ENCODE measurements at regions not wholly inside any gene's neighbourhood (a gene's known extent, or its start where the extent isn't known, plus 50 kb on each side); places are given as distances from the start of the nearest gene placed in this dataset.

GRCh38 chr7:52120912-52121311 lies 804.3 kb upstream of the COBL start:
- H3K36me3 ChIP-seq (ENCODE audit: insufficient read depth, low read length): no peaks in the 10 kb centered on the region
- no peak overlapping the region for H3K4me3 ChIP-seq (ENCODE audit: low read length in 2 of 2)
- no peaks in the 10 kb centered on the region for H3K9me3 ChIP-seq (ENCODE audit: control insufficient read depth in 1 of 2, low read length in 2 of 2)
- no peak overlapping the region for H3K27ac ChIP-seq (ENCODE audit: low read depth, low read length)
- H3K4me1 ChIP-seq (ENCODE audit: insufficient read depth, low read length): no peaks in the 10 kb centered on the region
- POLR2A ChIA-PET (ENCODE audit: partially characterized antibody): no interaction called here
- Mint-ChIP-seq H3K4me3 (no peak overlapping the region), H3K4me1 (no peaks in the 10 kb centered on the region), H3K9me3 (peaks cover 0 to 22% (median 4%) of the 10 kb centered on the region in 8 donors), H3K36me3 (no peaks in the 10 kb centered on the region), H3K27me3 (no peaks in the 10 kb centered on the region), H3K27ac (no peak overlapping the region)
- intact Hi-C loops (cut with micrococcal nuclease): no loop called here
- CTCF ChIA-PET (ENCODE audit: partially characterized antibody): no interaction called here
- no peaks in the 10 kb centered on the region for H3K27me3 ChIP-seq (ENCODE audit: insufficient read depth, low read length)
- no peak for DNase-seq

DNA sequence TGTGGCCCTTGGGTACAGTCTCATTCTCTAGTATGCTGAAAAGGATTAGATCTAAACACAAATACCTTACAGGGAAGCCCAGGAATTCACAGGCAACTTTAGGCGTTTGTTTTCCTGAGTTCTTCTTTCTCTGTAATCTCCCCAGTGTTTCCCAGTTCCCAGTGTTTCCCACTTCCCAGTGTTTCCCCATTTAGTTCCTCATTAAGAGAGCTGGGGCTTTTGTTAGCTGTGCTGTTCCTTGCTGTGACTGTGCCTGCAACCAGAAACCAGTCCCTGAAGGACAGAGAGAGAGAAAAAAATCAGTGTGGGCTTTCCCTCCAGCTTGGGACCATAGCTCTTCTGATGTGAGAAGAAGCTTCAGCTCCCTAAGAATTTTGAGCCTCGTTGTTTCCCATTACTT lies 802.9 kb upstream of the COBL start:
- H3K27me3 ChIP-seq (ENCODE audit: insufficient read depth, low read length): no peaks in the 10 kb centered on the region
- DNase-seq: no peak
- H3K9me3 Mint-ChIP-seq: peaks cover 0 to 24% (median 5%) of the 10 kb centered on the region in 8 donors
- H3K9me3 ChIP-seq (ENCODE audit: control insufficient read depth in 1 of 2, low read length in 2 of 2): no peaks in the 10 kb centered on the region
- ChIA-PET CTCF (ENCODE audit: partially characterized antibody) (no interaction called here), POLR2A (ENCODE audit: partially characterized antibody) (no interaction called here)
- H3K4me1 Mint-ChIP-seq: no peaks in the 10 kb centered on the region
- H3K36me3 Mint-ChIP-seq: no peaks in the 10 kb centered on the region
- H3K27me3 Mint-ChIP-seq: no peaks in the 10 kb centered on the region
- H3K4me1 ChIP-seq (ENCODE audit: insufficient read depth, low read length): no peaks in the 10 kb centered on the region
- no peak overlapping the region for H3K27ac Mint-ChIP-seq
- no peak overlapping the region for H3K4me3 Mint-ChIP-seq
- no peak overlapping the region for H3K27ac ChIP-seq (ENCODE audit: low read depth, low read length)
- intact Hi-C loops (cut with micrococcal nuclease): no loop called here
- H3K4me3 ChIP-seq (ENCODE audit: low read length in 2 of 2): no peak overlapping the region
- H3K36me3 ChIP-seq (ENCODE audit: insufficient read depth, low read length): no peaks in the 10 kb centered on the region

GRCh38 chr7:52114509-52114908 lies 797.9 kb upstream of the COBL start:
- ChIA-PET POLR2A (ENCODE audit: partially characterized antibody) (no interaction called here), CTCF (ENCODE audit: partially characterized antibody) (no interaction called here)
- Mint-ChIP-seq H3K36me3 (no peaks in the 10 kb centered on the region), H3K27me3 (no peaks in the 10 kb centered on the region), H3K4me3 (no peak overlapping the region), H3K4me1 (no peaks in the 10 kb centered on the region), H3K9me3 (peaks cover 0 to 34% (median 2%) of the 10 kb centered on the region in 8 donors), H3K27ac (no peak overlapping the region)
- no peak for DNase-seq
- Histone ChIP-seq H3K4me3 (ENCODE audit: low read length in 2 of 2) (no peak overlapping the region), H3K27me3 (ENCODE audit: insufficient read depth, low read length) (no peaks in the 10 kb centered on the region), H3K27ac (ENCODE audit: low read depth, low read length) (no peak overlapping the region), H3K36me3 (ENCODE audit: insufficient read depth, low read length) (no peaks in the 10 kb centered on the region), H3K9me3 (ENCODE audit: control insufficient read depth in 1 of 2, low read length in 2 of 2) (no peaks in the 10 kb centered on the region), H3K4me1 (ENCODE audit: insufficient read depth, low read length) (no peaks in the 10 kb centered on the region)
- intact Hi-C loops (cut with micrococcal nuclease): no loop called here

DNA sequence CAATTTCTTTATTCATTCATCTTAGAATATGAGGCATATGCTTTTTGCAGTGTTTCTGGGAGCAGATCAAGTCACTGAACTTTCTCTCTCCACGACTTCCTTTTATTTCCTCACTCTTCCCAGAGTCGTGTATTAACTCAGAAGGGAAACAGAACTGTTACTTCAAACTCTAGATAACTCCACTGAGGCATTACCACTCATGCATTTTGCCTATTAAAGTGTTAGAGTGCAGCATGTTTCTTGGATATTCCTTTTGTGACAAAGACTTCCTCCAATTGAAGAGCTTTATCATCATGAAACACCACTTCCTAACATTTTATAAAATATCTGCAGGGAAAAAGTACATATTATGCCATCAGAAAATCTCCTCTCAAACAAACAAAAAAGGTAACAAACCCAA lies 797.4 kb upstream of the COBL start:
- DNase-seq: no peak
- H3K4me3 Mint-ChIP-seq: no peak overlapping the region
- Histone ChIP-seq H3K27ac (ENCODE audit: low read depth, low read length) (no peak overlapping the region), H3K27me3 (ENCODE audit: insufficient read depth, low read length) (no peaks in the 10 kb centered on the region), H3K4me1 (ENCODE audit: insufficient read depth, low read length) (no peaks in the 10 kb centered on the region), H3K36me3 (ENCODE audit: insufficient read depth, low read length) (no peaks in the 10 kb centered on the region), H3K4me3 (ENCODE audit: low read length in 2 of 2) (no peak overlapping the region), H3K9me3 (ENCODE audit: control insufficient read depth in 1 of 2, low read length in 2 of 2) (no peaks in the 10 kb centered on the region)
- H3K36me3 Mint-ChIP-seq: no peaks in the 10 kb centered on the region
- no peaks in the 10 kb centered on the region for H3K27me3 Mint-ChIP-seq
- ChIA-PET POLR2A (ENCODE audit: partially characterized antibody) (no interaction called here), CTCF (ENCODE audit: partially characterized antibody) (no interaction called here)
- intact Hi-C loops (cut with micrococcal nuclease): no loop called here
- peaks cover 0 to 34% (median 2%) of the 10 kb centered on the region in 8 donors for H3K9me3 Mint-ChIP-seq
- H3K27ac Mint-ChIP-seq: no peak overlapping the region
- H3K4me1 Mint-ChIP-seq: no peaks in the 10 kb centered on the region

DNA sequence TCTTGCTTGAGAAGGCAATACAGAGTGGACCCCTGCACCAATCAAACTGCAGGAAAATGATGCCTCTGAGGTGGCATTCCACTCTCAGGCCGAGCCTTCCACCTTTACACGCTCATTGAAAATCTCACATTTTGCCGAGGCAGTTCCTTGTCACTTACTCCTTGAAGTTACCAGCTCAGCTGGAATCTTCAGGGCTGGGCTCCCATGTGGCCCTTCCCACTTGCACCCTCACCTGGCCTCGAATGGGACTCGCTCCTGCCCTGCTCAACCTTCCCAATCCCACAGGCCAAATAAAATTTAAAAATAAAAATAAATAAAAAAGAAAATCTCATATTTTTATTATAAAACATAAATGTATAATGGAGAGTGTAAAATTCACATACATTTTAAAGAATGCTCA lies 790.7 kb upstream of the COBL start:
- Histone ChIP-seq H3K4me1 (ENCODE audit: insufficient read depth, low read length) (no peaks in the 10 kb centered on the region), H3K4me3 (ENCODE audit: low read length in 2 of 2) (no peak overlapping the region), H3K27me3 (ENCODE audit: insufficient read depth, low read length) (no peaks in the 10 kb centered on the region), H3K9me3 (ENCODE audit: control insufficient read depth in 1 of 2, low read length in 2 of 2) (no peaks in the 10 kb centered on the region), H3K27ac (ENCODE audit: low read depth, low read length) (no peak overlapping the region), H3K36me3 (ENCODE audit: insufficient read depth, low read length) (no peaks in the 10 kb centered on the region)
- Mint-ChIP-seq H3K9me3 (peaks cover 0 to 17% (median 9%) of the 10 kb centered on the region in 8 donors), H3K4me1 (no peaks in the 10 kb centered on the region), H3K27me3 (no peaks in the 10 kb centered on the region), H3K36me3 (no peaks in the 10 kb centered on the region), H3K27ac (no peak overlapping the region), H3K4me3 (no peak overlapping the region)
- ChIA-PET CTCF (ENCODE audit: partially characterized antibody) (interaction anchor here (0.7 kb wide), 1 partner anchor 120 kb away, joined by 5 read pairs; no protein-coding TSS in a partner anchor), POLR2A (ENCODE audit: partially characterized antibody) (no interaction called here)
- no peak for DNase-seq
- intact Hi-C loops (cut with micrococcal nuclease): no loop called here

GRCh38 chr7:52095861-52096260 lies 779.3 kb upstream of the COBL start:
- ChIA-PET CTCF (ENCODE audit: partially characterized antibody) (no interaction called here), POLR2A (ENCODE audit: partially characterized antibody) (no interaction called here)
- Histone ChIP-seq H3K36me3 (ENCODE audit: insufficient read depth, low read length) (no peaks in the 10 kb centered on the region), H3K9me3 (ENCODE audit: control insufficient read depth in 1 of 2, low read length in 2 of 2) (peaks cover 0 to 4% of the 10 kb centered on the region in 2 donors), H3K4me1 (ENCODE audit: insufficient read depth, low read length) (no peaks in the 10 kb centered on the region), H3K27ac (ENCODE audit: low read depth, low read length) (no peak overlapping the region), H3K4me3 (ENCODE audit: low read length in 2 of 2) (no peak overlapping the region), H3K27me3 (ENCODE audit: insufficient read depth, low read length) (no peaks in the 10 kb centered on the region)
- intact Hi-C loops (cut with micrococcal nuclease): no loop called here
- Mint-ChIP-seq H3K36me3 (no peaks in the 10 kb centered on the region), H3K4me1 (no peaks in the 10 kb centered on the region), H3K9me3 (peaks cover 0 to 29% (median 12%) of the 10 kb centered on the region in 8 donors), H3K27me3 (no peaks in the 10 kb centered on the region), H3K4me3 (no peak overlapping the region), H3K27ac (no peak overlapping the region)
- no peak for DNase-seq

GRCh38 chr7:52091996-52092395 lies 775.4 kb upstream of the COBL start:
- Histone ChIP-seq H3K27me3 (ENCODE audit: insufficient read depth, low read length) (no peaks in the 10 kb centered on the region), H3K36me3 (ENCODE audit: insufficient read depth, low read length) (no peaks in the 10 kb centered on the region), H3K4me1 (ENCODE audit: insufficient read depth, low read length) (no peaks in the 10 kb centered on the region), H3K4me3 (ENCODE audit: low read length in 2 of 2) (no peak overlapping the region), H3K27ac (ENCODE audit: low read depth, low read length) (no peak overlapping the region), H3K9me3 (ENCODE audit: control insufficient read depth in 1 of 2, low read length in 2 of 2) (peaks cover 0 to 4% of the 10 kb centered on the region in 2 donors)
- Mint-ChIP-seq H3K4me1 (no peaks in the 10 kb centered on the region), H3K27ac (no peak overlapping the region), H3K27me3 (peaks cover 0 to 2% of the 10 kb centered on the region in 2 donors), H3K9me3 (peaks cover 0 to 31% (median 16%) of the 10 kb centered on the region in 8 donors), H3K36me3 (peaks cover 0 to 3% of the 10 kb centered on the region in 2 donors), H3K4me3 (no peak overlapping the region)
- ChIA-PET POLR2A (ENCODE audit: partially characterized antibody) (no interaction called here), CTCF (ENCODE audit: partially characterized antibody) (no interaction called here)
- no peak for DNase-seq
- intact Hi-C loops (cut with micrococcal nuclease): no loop called here

- Histone ChIP-seq H3K36me3 (ENCODE audit: insufficient read depth, low read length) (no peaks in the 10 kb centered on the region), H3K4me1 (ENCODE audit: insufficient read depth, low read length) (no peaks in the 10 kb centered on the region), H3K27me3 (ENCODE audit: insufficient read depth, low read length) (no peaks in the 10 kb centered on the region), H3K4me3 (ENCODE audit: low read length in 2 of 2) (no peak overlapping the region), H3K27ac (ENCODE audit: low read depth, low read length) (no peak overlapping the region), H3K9me3 (ENCODE audit: control insufficient read depth in 1 of 2, low read length in 2 of 2) (peaks cover 0 to 4% of the 10 kb centered on the region in 2 donors)
- H3K27ac Mint-ChIP-seq: no peak overlapping the region
- ChIA-PET POLR2A (ENCODE audit: partially characterized antibody) (no interaction called here), CTCF (ENCODE audit: partially characterized antibody) (no interaction called here)
- no peak overlapping the region for H3K4me3 Mint-ChIP-seq
- no peaks in the 10 kb centered on the region for H3K4me1 Mint-ChIP-seq
- H3K27me3 Mint-ChIP-seq: peaks cover 0 to 2% of the 10 kb centered on the region in 2 donors
- peaks cover 0 to 3% of the 10 kb centered on the region in 2 donors for H3K36me3 Mint-ChIP-seq
- intact Hi-C loops (cut with micrococcal nuclease): no loop called here
- no peak for DNase-seq
- peaks cover 0 to 32% (median 16%) of the 10 kb centered on the region in 8 donors for H3K9me3 Mint-ChIP-seq
These were observed 774.5 kb upstream of the COBL start for GRCh38 chr7:52091101-52091500.

Data from CD4-positive, alpha-beta memory T cell (primary cell).